HL-60 (cell line): ENCODE measurements at regions not wholly inside any gene's neighbourhood (a gene's known extent, or its start where the extent isn't known, plus 50 kb on each side); places are given as distances from the start of the nearest gene placed in this dataset.

Experiments used
- DNase-seq, 2 experiments: peaks; one replicate each; pipeline ENCODE4 v3.0.0-alpha.2; 2010 to 2020; ENCODE audit warnings: low read depth in 1 of 2, low spot score in 1 of 2
- H3K27ac ChIP-seq: fragments of 250-450 bp; sonication (Bioruptor Pico); replicated peaks from 2 replicates; pipeline ENCODE4 v1.5.1; 2020; ENCODE audit warnings: mild to moderate bottlenecking, moderate library complexity
- H3K27me3 ChIP-seq: fragments of 250-450 bp; sonication (Bioruptor Pico); 2 replicates; pipeline ENCODE4 v1.5.1; 2021; ENCODE audit warnings: mild to moderate bottlenecking, moderate library complexity; ENCODE audit not compliant: insufficient read depth, poor library complexity, severe bottlenecking
- H3K4me3 ChIP-seq: replicated peaks from 2 replicates; pipeline ENCODE4 v1.5.1; 2011; ENCODE audit warnings: mild to moderate bottlenecking, control low read depth, low read length; ENCODE audit not compliant: insufficient read depth
- CTCF ChIP-seq: IDR thresholded peaks from one replicate; pipeline ENCODE4 v1.5.1; 2011; ENCODE audit warnings: low read length, control low read depth, inconsistent platforms; ENCODE audit not compliant: insufficient read depth
- GABPA ChIP-seq: IDR thresholded peaks from 2 replicates; pipeline ENCODE4 v1.6.1; 2012; ENCODE audit warnings: low read depth
- POLR2AphosphoS5 ChIP-seq: IDR thresholded peaks from 2 replicates; pipeline ENCODE4 v1.6.1; 2012; ENCODE audit warnings: low read depth
- SPI1 ChIP-seq: IDR thresholded peaks from 2 replicates; pipeline ENCODE4 v1.6.1; 2012; ENCODE audit warnings: low read depth, mild to moderate bottlenecking, borderline replicate concordance
- TF ChIP-seq, protein P1 (sequence below): IDR thresholded peaks from 2 replicates; pipeline ENCODE4 v1.6.1; 2012; ENCODE audit warnings: low read depth; ENCODE audit not compliant: insufficient replicate concordance

- Histone ChIP-seq H3K27me3 (no peaks in the 10 kb centered on the region), H3K27ac (no peak overlapping the region), H3K4me3 (no peak overlapping the region)
- DNase-seq = no peak
- TF ChIP-seq CTCF (no peak), GABPA (no peak), POLR2AphosphoS5 (no peak), SPI1 (no peak)
- TF ChIP-seq, protein P1, sequence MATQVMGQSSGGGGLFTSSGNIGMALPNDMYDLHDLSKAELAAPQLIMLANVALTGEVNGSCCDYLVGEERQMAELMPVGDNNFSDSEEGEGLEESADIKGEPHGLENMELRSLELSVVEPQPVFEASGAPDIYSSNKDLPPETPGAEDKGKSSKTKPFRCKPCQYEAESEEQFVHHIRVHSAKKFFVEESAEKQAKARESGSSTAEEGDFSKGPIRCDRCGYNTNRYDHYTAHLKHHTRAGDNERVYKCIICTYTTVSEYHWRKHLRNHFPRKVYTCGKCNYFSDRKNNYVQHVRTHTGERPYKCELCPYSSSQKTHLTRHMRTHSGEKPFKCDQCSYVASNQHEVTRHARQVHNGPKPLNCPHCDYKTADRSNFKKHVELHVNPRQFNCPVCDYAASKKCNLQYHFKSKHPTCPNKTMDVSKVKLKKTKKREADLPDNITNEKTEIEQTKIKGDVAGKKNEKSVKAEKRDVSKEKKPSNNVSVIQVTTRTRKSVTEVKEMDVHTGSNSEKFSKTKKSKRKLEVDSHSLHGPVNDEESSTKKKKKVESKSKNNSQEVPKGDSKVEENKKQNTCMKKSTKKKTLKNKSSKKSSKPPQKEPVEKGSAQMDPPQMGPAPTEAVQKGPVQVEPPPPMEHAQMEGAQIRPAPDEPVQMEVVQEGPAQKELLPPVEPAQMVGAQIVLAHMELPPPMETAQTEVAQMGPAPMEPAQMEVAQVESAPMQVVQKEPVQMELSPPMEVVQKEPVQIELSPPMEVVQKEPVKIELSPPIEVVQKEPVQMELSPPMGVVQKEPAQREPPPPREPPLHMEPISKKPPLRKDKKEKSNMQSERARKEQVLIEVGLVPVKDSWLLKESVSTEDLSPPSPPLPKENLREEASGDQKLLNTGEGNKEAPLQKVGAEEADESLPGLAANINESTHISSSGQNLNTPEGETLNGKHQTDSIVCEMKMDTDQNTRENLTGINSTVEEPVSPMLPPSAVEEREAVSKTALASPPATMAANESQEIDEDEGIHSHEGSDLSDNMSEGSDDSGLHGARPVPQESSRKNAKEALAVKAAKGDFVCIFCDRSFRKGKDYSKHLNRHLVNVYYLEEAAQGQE = no peak
Measured at GRCh38 chr13:73591861-73592260, 533.1 kb downstream of the KLF5 start.

GRCh38 chr13:73590795-73591194 lies 532.0 kb downstream of the KLF5 start:
- DNase-seq = no peak
- TF ChIP-seq CTCF = no peak
- no peak for TF ChIP-seq SPI1
- no peak for TF ChIP-seq POLR2AphosphoS5
- no peak for TF ChIP-seq GABPA
- TF ChIP-seq, protein P1 = no peak
- Histone ChIP-seq H3K27ac (no peak overlapping the region), H3K27me3 (no peaks in the 10 kb centered on the region), H3K4me3 (no peak overlapping the region)

DNA sequence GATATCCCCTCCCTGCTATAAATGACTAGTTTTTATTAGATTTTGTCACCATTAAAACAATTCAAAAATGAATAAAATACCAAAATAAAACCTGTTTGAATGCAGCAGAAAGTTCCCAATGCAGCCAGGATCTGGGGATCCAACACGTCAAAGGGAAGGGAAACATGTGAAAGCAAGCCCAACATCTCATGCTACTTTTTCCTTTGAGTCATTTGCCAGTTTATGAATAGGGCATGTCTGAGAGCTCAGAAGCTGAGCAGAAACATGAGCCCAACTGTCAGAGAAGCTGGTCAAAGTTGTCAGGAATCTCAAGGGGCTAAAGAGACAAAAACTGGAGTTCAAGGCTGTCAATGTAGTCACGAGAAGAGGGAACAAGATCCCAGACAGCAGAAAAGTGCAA lies 526.4 kb downstream of the KLF5 start:
- TF ChIP-seq CTCF = no peak
- TF ChIP-seq SPI1 = no peak
- TF ChIP-seq, protein P1 = no peak
- TF ChIP-seq POLR2AphosphoS5 = no peak
- TF ChIP-seq GABPA = no peak
- H3K27me3 ChIP-seq = no peaks in the 10 kb centered on the region
- H3K27ac ChIP-seq = no peak overlapping the region
- DNase-seq = no peak
- H3K4me3 ChIP-seq = no peak overlapping the region
